CD4-positive, CD25-positive, alpha-beta regulatory T cell (primary cell): ENCODE measurements at regions not wholly inside any gene's neighbourhood (a gene's known extent, or its start where the extent isn't known, plus 50 kb on each side); places are given as distances from the start of the nearest gene placed in this dataset.
A peak's percentile ranks its signal among the peaks of the same experiment; 100 is the strongest.

ENCODE experiments used
- ATAC-seq, 2 donors: fragments of 150-1000 bp; cut with Tn5 transposase; one replicate each; pipeline ENCODE4 v1.10.0; 2021; ENCODE audit warnings: low read depth in 2 of 2, moderate number of reproducible peaks in 2 of 2, moderate library complexity in 1 of 2
- DNase-seq, 3 donors: peaks; one replicate each; pipeline versions ENCODE4 v3.0.0 to v3.0.0-alpha.2; 2012 to 2022; ENCODE audit warnings: mixed read lengths in 1 of 3
- H3K27ac ChIP-seq: one replicate; pipeline ENCODE4 v1.7.0; 2013; ENCODE audit warnings: mild to moderate bottlenecking, low read length; ENCODE audit not compliant: insufficient read depth, poor library complexity, severe bottlenecking
- H3K27me3 ChIP-seq: one replicate; pipeline ENCODE4 v1.7.0; 2013; ENCODE audit warnings: low read length; ENCODE audit not compliant: control insufficient read depth, insufficient read depth
- H3K36me3 ChIP-seq: one replicate; pipeline ENCODE4 v1.7.0; 2013; ENCODE audit warnings: mild to moderate bottlenecking, low read length, moderate library complexity; ENCODE audit not compliant: control insufficient read depth, insufficient read depth
- H3K4me1 ChIP-seq: 2 replicates; pipeline ENCODE4 v1.7.0; 2013; ENCODE audit warnings: mild to moderate bottlenecking, low read length; ENCODE audit not compliant: insufficient read depth, control insufficient read depth, poor library complexity, severe bottlenecking
- H3K4me3 ChIP-seq: one replicate; pipeline ENCODE4 v1.7.0; 2013; ENCODE audit warnings: low read depth, mild to moderate bottlenecking, low read length, moderate library complexity
- H3K9me3 ChIP-seq, 2 experiments: 1 replicate in 1 of 2; 2 replicates in 1 of 2; pipeline ENCODE4 v1.7.0; 2013; ENCODE audit warnings: low read length in 2 of 2, mild to moderate bottlenecking in 1 of 2, moderate library complexity in 1 of 2; ENCODE audit not compliant: control insufficient read depth in 2 of 2
- H3K27ac Mint-ChIP-seq, 3 donors: one replicate each; pipeline ENCODE4 v1.8.0; 2020 to 2022; ENCODE audit warnings: mild to moderate bottlenecking in 3 of 3, mixed read lengths in 3 of 3, moderate library complexity in 2 of 3
- H3K27me3 Mint-ChIP-seq: one replicate; pipeline ENCODE4 v1.8.0; 2022; ENCODE audit warnings: mild to moderate bottlenecking, mixed read lengths
- H3K36me3 Mint-ChIP-seq: one replicate; pipeline ENCODE4 v1.8.0; 2020; ENCODE audit warnings: mixed read lengths
- H3K4me1 Mint-ChIP-seq, 4 donors: one replicate each; pipeline ENCODE4 v1.8.0; 2020 to 2022; ENCODE audit warnings: mixed read lengths in 4 of 4, mild to moderate bottlenecking in 1 of 4
- H3K4me3 Mint-ChIP-seq, 4 donors: one replicate each; pipeline ENCODE4 v1.8.0; 2020 to 2022; ENCODE audit warnings: mild to moderate bottlenecking in 4 of 4, mixed read lengths in 4 of 4, moderate library complexity in 3 of 4
- H3K9me3 Mint-ChIP-seq, 7 donors: one replicate each; pipeline ENCODE4 v1.8.0; 2020 to 2022; ENCODE audit warnings: mixed read lengths in 7 of 7, mild to moderate bottlenecking in 3 of 7, moderate library complexity in 2 of 7

DNA sequence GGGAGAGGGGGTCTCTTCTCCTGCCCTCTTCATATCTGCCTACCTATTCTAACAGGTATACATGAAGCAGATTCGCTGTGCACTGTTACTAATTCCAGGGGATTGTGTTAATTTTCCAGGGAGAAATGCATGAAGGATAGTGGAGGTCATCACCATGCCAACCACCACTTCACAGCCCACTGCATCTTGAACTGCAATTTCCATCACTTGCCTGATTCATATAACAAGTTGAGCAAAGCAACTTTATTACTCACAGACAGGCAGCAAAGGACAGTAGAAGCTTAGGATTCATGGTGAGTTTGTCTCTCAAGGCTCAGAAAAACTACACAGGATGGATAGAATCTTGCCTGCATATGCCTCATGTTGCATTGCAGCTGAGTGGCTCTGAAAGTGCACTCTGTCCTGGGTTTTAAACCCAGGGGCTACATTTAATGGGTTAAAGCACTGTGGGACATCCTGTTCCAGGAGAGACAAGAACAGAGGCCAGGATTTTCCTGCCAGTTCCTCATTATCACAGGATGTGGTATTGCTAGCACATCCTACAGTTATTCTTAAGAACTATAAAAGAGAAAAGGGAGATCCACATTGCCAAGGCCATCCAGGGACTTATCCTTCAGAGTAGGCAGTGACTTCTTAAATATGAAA lies 136.9 kb upstream of the PRSS1 start:
- H3K27ac ChIP-seq: peak overlapping the region; percentile 41
- peaks cover 3% of the 10 kb centered on the region for H3K27me3 Mint-ChIP-seq
- no peaks in the 10 kb centered on the region for H3K9me3 ChIP-seq
- H3K4me3 ChIP-seq: no peak overlapping the region
- peaks cover 6 to 62% (median 11%) of the 10 kb centered on the region in 4 donors for H3K4me1 Mint-ChIP-seq
- H3K36me3 ChIP-seq: no peaks in the 10 kb centered on the region
- peak overlapping the region; percentile 57 to 84 (median 65) for H3K27ac Mint-ChIP-seq
- H3K4me1 ChIP-seq: no peaks in the 10 kb centered on the region
- no peak overlapping the region for H3K4me3 Mint-ChIP-seq
- DNase-seq: no peak
- no peaks in the 10 kb centered on the region for H3K9me3 Mint-ChIP-seq
- ATAC-seq: no peak
- peaks cover 7% of the 10 kb centered on the region for H3K36me3 Mint-ChIP-seq
- no peaks in the 10 kb centered on the region for H3K27me3 ChIP-seq

DNA sequence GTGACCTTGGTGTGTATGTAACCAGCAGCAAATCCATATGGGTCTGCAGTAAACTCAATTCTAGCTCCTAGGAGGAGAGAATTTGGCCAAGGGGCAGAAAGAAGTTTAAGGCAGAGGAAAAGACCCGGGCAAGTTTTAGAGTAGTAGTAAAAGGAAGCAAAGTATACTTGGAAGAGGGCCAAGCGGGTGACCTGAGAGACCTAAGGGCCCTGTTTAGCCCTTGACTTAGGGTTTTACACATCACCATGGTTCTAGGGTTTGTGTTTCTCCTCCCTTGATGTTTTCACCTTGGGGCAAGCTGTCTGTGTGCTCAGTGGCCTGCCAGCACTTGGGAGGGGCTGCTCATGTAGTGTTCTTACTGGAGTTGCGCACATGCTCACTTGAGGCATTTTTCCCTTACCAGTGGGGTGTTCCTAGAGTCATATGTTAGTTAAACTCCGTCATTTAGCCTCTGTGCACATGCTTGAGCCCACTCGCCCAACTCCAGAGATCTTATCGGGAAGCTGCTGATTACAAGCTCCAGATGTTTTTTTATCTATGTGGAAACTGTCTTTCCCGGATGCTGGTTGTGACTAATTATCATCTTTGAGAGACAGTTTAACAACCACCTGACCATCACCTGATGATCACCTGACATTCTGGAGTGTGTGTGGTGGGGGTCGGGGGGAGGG lies 137.6 kb upstream of the PRSS1 start:
- H3K4me1 ChIP-seq: no peaks in the 10 kb centered on the region
- ATAC-seq: no peak
- peak overlapping the region in 2 of 3 donors; percentile 84 to 85 for H3K27ac Mint-ChIP-seq
- peaks cover 7% of the 10 kb centered on the region for H3K36me3 Mint-ChIP-seq
- H3K4me3 Mint-ChIP-seq: peak overlapping the region in 2 of 4 donors; percentile 50 to 53
- H3K36me3 ChIP-seq: no peaks in the 10 kb centered on the region
- DNase-seq: no peak
- peaks cover 6 to 58% (median 11%) of the 10 kb centered on the region in 4 donors for H3K4me1 Mint-ChIP-seq
- H3K27ac ChIP-seq: peak overlapping the region; percentile 41
- no peaks in the 10 kb centered on the region for H3K9me3 Mint-ChIP-seq
- no peaks in the 10 kb centered on the region for H3K9me3 ChIP-seq
- no peak overlapping the region for H3K4me3 ChIP-seq
- H3K27me3 ChIP-seq: no peaks in the 10 kb centered on the region
- no peaks in the 10 kb centered on the region for H3K27me3 Mint-ChIP-seq

GRCh38 chr7:142608630-142609428 lies 140.4 kb upstream of the PRSS1 start:
- H3K9me3 ChIP-seq: no peaks in the 10 kb centered on the region
- H3K4me1 Mint-ChIP-seq: peaks cover 5 to 53% (median 13%) of the 10 kb centered on the region in 4 donors
- H3K4me1 ChIP-seq: no peaks in the 10 kb centered on the region
- H3K27me3 Mint-ChIP-seq: no peaks in the 10 kb centered on the region
- H3K36me3 ChIP-seq: no peaks in the 10 kb centered on the region
- ATAC-seq: no peak
- no peaks in the 10 kb centered on the region for H3K9me3 Mint-ChIP-seq
- no peaks in the 10 kb centered on the region for H3K36me3 Mint-ChIP-seq
- H3K4me3 Mint-ChIP-seq: peak overlapping the region in 1 of 4 donors; percentile 68
- no peak overlapping the region for H3K4me3 ChIP-seq
- peak overlapping the region; percentile 45 to 76 (median 64) for H3K27ac Mint-ChIP-seq
- H3K27ac ChIP-seq: peak overlapping the region; percentile 14
- H3K27me3 ChIP-seq: no peaks in the 10 kb centered on the region
- no peak for DNase-seq

GRCh38 chr7:142607351-142607750 lies 141.9 kb upstream of the PRSS1 start:
- peaks cover 7 to 49% (median 13%) of the 10 kb centered on the region in 4 donors for H3K4me1 Mint-ChIP-seq
- H3K36me3 ChIP-seq: no peaks in the 10 kb centered on the region
- no peaks in the 10 kb centered on the region for H3K27me3 ChIP-seq
- no peaks in the 10 kb centered on the region for H3K27me3 Mint-ChIP-seq
- no peaks in the 10 kb centered on the region for H3K36me3 Mint-ChIP-seq
- peak overlapping the region; percentile 26 for H3K4me3 ChIP-seq
- no peaks in the 10 kb centered on the region for H3K9me3 ChIP-seq
- H3K4me3 Mint-ChIP-seq: peak overlapping the region in 1 of 4 donors; percentile 38
- no peaks in the 10 kb centered on the region for H3K9me3 Mint-ChIP-seq
- H3K4me1 ChIP-seq: no peaks in the 10 kb centered on the region
- ATAC-seq (no peak), DNase-seq (no peak)
- H3K27ac ChIP-seq: no peak overlapping the region
- H3K27ac Mint-ChIP-seq: peak overlapping the region in 1 of 3 donors; percentile 75

DNA sequence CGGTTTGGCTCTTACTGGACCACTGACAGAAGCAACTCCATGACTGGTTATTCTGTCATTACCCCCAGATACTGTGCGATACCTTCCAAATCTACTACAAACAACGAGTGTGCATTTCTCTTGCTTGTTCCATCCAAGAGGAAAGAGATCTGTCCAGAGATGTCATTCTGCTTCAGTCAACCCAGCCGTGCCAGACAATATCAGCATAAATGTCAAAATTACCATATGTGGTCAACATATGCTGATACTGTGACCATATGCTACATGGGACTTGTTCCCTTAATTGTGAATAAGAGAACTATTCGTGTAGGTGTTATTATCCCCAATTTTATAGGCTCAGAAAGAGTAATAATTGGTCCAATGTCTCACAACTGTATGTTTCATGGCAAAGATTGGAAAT lies 143.2 kb upstream of the PRSS1 start:
- no peak overlapping the region for H3K27ac ChIP-seq
- Mint-ChIP-seq H3K4me3 (no peak overlapping the region), H3K36me3 (peaks cover 5% of the 10 kb centered on the region), H3K4me1 (peaks cover 7 to 38% (median 10%) of the 10 kb centered on the region in 4 donors), H3K27me3 (no peaks in the 10 kb centered on the region), H3K9me3 (no peaks in the 10 kb centered on the region), H3K27ac (peak overlapping the region in 1 of 3 donors; percentile 74)
- H3K27me3 ChIP-seq: no peaks in the 10 kb centered on the region
- no peak overlapping the region for H3K4me3 ChIP-seq
- ATAC-seq (no peak), DNase-seq (no peak)
- H3K36me3 ChIP-seq: no peaks in the 10 kb centered on the region
- no peaks in the 10 kb centered on the region for H3K4me1 ChIP-seq
- H3K9me3 ChIP-seq: no peaks in the 10 kb centered on the region

- H3K4me1 Mint-ChIP-seq: peaks cover 7 to 28% (median 10%) of the 10 kb centered on the region in 4 donors
- peaks cover 5% of the 10 kb centered on the region for H3K36me3 Mint-ChIP-seq
- peak overlapping the region in 3 of 4 donors; percentile 15 to 68 (median 45) for H3K4me3 Mint-ChIP-seq
- no peak for ATAC-seq
- Histone ChIP-seq H3K27ac (peak overlapping the region; percentile 62), H3K4me3 (no peak overlapping the region), H3K27me3 (no peaks in the 10 kb centered on the region), H3K4me1 (no peaks in the 10 kb centered on the region), H3K36me3 (no peaks in the 10 kb centered on the region), H3K9me3 (no peaks in the 10 kb centered on the region)
- no peaks in the 10 kb centered on the region for H3K9me3 Mint-ChIP-seq
- no peak for DNase-seq
- H3K27ac Mint-ChIP-seq: peak overlapping the region; percentile 73 to 88 (median 87)
- H3K27me3 Mint-ChIP-seq: no peaks in the 10 kb centered on the region
Observed at GRCh38 chr7:142604671-142605070, 144.6 kb upstream of the PRSS1 start.

DNA sequence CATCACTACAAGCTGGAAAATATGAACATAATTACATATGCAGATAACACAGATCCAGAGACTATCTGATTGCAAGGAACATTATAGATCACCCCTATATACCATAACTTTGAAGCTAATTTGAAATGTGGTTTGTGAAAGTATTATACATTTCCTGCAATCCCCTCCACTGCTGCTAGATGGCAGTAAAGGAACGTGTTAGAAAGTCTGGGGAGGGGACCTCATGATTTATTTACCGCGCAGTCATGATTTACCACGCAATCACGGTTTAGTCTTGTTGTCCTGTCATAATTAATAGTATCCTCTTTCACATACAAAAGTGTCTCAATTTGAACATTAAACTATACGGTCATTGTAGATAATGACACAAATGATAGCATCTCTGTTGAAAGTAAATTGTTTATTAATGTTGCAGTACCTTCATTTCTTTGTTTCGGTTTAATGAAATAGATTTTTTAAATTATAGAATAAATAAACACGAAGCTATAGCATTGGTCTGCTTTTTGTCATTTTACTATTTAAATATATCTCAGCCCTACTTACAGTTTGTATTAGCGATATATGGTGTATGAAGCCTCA lies 145.3 kb upstream of the PRSS1 start:
- no peaks in the 10 kb centered on the region for H3K4me1 ChIP-seq
- ATAC-seq (peak; percentile 50 to 52), DNase-seq (peak; percentile 41 to 76 (median 68))
- H3K9me3 Mint-ChIP-seq: no peaks in the 10 kb centered on the region
- peak overlapping the region in 2 of 3 donors; percentile 73 to 87 for H3K27ac Mint-ChIP-seq
- H3K27me3 ChIP-seq: no peaks in the 10 kb centered on the region
- peaks cover under 1 to 23% (median 4%) of the 10 kb centered on the region in 4 donors for H3K4me1 Mint-ChIP-seq
- H3K36me3 ChIP-seq: no peaks in the 10 kb centered on the region
- H3K36me3 Mint-ChIP-seq: peaks cover 5% of the 10 kb centered on the region
- peak overlapping the region; percentile 61 for H3K4me3 ChIP-seq
- H3K27me3 Mint-ChIP-seq: no peaks in the 10 kb centered on the region
- H3K27ac ChIP-seq: peak overlapping the region; percentile 62
- H3K4me3 Mint-ChIP-seq: peak overlapping the region in 2 of 4 donors; percentile 15 to 45
- H3K9me3 ChIP-seq: no peaks in the 10 kb centered on the region
